8988T (cell line): ENCODE measurements at regions not wholly inside any gene's neighbourhood (a gene's known extent, or its start where the extent isn't known, plus 50 kb on each side); places are given as distances from the start of the nearest gene placed in this dataset.
A peak's percentile ranks its signal among the peaks of the same experiment; 100 is the strongest.

Experiments used
- DNase-seq: peaks from one replicate; pipeline ENCODE4 v3.0.0; 2011

DNA sequence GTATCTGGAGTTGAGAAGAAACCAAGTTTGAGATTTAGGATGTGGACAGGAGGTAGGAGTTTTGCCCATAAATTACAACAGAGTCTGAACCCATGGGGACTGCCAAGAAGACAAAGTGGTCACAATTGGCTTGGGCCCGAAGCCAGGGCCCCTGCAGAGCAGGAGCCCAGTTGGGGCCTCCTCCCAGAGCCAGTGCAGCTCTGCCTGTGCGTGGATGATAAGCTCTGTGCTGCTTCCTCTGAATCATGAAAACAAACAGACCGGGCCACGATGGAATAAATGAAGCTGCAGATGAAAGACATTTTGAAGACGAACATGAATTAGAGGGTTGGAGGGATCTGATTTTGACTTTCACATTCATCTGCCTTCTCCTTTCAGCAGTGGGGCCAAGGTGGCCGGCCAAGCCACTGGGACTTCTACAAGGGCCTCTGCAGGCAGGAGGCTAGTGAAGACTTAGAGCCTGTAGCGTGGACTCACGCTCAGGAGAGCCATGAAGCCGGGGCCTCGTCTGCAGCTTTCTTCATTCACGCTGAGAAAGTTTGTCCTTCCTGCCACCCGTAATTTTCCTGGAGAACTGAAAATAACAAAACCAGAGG lies 156.8 kb upstream of the LYZL1 start:
- no peak for DNase-seq

DNA sequence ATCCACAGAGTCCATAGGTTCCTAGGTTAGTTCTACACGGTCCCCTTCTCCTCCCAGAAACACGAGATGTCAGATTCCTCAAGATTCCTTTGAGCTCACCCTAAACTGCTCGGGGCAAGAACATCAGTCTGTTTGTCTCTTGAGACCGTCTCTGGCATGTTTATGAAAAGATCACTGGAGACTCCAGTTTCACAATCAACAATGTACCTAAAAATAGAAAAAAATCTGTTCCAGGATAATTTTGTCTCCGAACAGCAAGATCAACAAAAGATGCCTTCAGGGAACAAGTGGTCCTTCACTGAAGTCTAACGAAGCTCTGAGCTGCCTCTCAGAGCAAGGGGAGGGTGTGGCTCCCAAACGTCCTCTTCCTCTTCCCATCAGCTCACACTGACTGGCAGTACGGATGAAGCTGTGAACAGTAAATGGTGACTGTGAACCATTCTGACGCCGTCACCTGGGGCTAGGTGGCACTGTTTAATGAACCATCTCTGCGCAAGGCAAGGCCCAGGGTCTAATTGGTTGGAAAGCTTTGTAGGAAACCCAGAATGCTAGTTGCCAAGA lies 156.2 kb upstream of the LYZL1 start:
- no peak for DNase-seq

DNA sequence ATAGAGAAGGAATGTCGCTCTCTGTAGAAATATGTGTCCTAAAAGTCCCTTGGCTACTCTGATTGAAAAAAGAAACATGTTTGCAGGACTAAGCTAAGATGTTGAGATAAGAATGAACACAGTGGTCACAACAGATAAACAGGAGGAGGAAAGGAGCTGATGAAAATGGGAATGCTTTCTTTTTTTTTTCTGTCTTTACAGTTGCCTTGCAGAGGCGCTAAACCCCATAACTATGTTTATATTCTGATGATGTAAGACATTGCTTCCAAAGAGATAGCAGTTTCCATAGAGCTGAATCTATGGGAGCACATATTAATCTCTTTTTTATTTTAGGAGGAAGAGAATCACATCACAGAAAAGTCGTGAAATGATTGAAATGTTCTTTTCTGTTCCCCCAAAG lies 153.5 kb upstream of the LYZL1 start:
- DNase-seq, result no peak

DNA sequence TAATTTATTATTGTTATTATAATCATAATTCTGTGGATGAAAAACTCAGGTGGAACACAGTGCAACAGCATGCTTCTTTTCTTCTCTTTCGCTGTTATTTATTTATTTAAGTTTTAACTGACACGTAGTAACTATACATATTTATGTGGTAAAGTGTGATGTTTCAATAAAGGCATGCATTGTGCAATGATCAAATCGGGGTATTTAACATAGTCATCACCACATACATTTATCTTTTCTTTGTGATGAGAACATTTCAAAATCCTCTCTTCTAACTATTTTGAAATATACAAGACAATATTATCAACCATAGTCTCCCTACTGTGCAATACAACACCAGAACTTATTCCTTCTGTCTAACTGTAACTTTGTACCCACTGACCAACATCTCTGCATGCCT lies 152.5 kb upstream of the LYZL1 start:
- no peak for DNase-seq

DNA sequence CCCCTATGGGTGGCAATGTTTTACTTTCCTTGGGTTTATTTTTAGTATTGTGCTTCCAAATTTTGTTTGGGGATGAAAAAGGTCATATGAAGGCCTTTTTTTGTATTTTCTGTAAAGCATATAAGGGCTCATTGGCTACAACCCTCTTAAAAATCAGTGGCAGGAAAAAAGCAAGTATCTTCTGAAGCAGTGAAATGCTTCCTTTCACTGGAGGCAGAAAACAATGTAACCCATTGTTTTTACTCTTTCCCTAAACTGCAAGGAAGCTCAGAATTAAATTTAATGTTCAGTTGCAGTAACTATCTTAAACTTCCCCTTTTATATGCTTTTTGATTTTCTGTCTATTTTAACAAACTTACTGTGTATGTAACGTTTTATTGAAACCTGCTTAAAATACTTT lies 148.7 kb upstream of the LYZL1 start:
- no peak for DNase-seq

DNA sequence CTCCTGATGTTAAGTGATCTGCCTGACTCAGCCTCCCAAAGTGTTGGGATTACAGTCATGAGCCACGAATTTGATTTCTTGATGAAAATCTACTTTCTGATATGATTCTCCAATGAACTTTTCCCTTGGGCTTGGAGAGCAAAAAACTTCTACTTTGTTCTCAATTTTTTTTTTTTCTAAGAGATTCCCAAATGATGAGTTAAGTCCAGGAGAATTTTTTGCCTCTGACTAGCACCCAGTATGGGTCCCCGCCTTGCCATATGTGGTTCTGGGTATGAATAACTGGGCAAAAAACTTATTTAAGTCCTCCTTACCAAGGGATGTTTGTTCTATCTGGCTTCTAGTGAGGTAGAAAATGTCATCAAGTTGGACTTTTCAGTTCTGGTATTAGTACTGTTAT lies 147.9 kb upstream of the LYZL1 start:
- DNase-seq, result no peak

DNA sequence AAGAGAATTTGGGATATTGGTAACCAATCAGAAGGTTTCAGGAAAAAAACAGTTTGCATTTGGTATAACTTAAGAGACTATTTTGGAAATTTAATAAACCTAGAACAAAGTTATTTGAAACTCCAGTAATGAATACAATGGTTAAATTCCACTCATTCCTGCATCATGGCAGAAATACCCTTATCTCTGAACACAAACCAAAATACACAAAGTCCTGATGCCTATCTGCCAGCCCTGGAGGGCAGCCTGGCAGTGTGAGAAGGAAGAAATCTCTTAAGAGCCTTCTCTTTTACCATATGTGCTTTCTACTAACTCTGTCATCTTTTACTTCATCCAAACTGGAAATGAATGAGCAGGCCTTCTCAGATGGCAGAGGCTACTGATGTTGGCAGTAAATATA lies 147.1 kb upstream of the LYZL1 start:
- no peak for DNase-seq

DNA sequence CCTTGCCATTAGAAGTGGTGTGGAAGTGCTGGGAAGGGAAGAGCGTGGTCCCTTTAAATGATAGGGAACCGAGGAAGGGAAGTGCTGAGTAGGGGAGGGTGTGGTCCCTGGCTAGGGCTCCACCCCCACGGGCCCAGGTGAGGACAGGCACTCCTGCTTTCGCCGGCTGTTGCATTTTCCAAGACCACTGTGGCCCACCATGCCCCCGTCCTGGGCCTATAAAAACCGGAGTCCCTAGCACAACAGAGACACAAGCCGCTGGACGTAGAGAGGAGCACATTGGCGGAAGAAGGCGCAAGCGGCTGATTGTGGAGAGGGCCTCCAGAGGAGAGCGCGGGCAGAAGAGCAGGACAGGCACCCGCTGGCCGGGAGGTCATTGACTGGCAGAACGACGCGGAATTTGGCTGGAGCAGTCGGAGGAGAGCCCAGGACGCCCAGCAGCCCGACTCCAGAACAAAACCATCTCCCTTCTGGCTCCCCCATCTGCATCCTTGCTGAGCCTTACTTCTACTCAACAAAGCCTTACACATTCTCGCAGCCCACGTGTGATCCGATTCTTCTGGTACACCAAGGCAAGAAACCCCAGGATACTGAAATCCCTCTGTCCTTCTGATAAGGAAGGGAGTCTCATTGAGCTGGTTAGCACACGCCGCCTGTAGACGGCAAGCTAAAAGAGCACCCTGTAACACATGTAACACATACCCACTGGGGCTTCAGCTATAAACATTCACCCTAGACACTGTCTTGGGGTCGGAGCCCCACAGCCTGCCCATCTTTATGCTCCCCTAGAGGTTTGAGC lies 146.2 kb upstream of the LYZL1 start:
- no peak for DNase-seq

DNA sequence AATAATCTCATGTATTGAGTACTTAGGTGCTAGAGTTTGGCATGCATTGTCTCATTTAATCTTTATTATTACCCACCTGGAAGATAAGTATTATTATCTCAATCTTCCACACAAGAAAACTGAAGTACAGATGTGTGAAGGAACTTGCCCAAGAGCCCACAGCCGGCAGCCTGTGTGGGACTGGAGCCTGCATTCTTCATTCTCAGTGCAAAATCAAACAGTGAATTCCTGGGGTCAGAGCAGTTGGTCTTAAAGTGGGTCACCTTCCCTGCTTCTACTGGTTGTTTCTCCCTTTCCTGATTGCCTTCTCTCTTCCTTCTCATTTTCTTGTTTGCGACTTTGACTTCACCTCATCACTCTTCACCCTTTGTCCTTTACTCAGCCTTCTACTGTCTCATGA lies 144.7 kb upstream of the LYZL1 start:
- no peak for DNase-seq

DNA sequence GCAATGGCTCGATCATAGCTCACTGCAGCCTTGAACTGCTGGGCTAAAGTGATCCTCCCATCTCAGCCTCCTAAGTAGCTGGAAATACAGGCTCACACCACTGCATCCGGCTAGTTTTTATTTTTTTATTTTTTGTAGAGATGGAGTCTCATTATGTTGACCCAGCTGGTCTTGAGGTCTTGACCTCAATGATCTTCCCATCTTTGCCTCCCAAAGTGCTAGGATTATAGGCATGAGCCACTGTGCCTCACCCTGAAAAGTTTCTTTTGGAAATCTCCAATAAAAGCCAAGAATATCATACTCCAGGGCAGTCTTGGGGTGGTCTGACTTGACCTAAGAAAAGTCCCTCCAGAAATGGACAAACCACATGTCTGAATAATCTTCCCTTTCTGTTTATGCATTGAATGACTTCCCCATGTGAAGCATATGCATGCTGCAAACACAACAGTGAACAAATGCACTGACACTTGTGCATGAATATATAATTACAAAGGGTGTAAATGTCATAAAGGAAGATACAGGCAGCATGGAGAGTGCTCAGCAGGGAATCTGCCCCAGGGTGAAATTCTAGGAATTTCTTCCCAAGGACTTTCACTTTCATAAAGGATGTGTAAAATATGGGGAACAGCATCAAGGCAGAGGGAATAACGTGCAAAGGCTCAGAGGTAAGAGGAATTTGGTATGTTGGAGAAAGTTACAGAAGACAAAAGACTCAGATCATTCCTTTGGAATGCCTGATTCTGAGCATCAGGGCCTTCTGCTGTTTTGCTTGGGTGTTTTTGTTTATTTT lies 142.4 kb upstream of the LYZL1 start:
- no peak for DNase-seq

DNA sequence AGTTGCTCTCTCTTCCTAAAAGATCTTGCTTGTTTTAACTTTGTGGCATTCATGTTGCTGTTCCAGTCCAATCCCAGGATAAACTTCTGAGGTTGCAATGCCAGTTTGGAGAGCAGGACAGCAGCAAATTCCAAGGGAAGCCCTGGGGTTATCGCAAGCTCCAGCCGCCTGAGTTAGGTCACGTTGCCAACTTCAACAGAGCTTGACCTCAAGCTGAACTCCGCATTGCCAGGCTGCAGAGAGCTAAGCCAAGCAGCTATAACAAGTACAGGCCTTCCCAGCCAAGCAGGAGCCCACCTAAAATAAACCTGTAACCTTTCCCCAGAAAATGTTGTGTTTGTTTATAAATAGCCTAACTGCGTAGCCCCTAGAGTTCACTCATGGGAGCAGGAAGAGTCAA lies 138.9 kb upstream of the LYZL1 start:
- DNase-seq, result no peak

DNA sequence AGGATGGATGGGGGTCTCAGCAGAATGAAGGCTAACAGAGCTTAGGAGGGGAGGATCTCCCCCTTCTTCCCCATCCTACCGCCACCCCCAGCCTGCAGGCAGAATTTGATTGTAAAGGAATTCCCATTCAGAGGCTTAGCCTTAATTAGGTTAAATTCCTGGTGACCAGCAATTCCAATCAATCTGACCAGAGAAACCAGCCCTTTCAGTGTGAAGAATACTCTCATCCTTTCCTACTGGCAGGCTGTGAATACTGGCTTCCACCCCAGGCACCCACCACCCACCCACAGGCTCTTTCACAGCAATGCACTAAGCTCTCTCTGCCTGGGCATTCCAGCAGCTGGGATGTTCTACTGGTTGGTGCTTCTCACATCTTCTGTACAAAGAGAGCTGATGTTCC lies 137.9 kb upstream of the LYZL1 start:
- no peak for DNase-seq

DNA sequence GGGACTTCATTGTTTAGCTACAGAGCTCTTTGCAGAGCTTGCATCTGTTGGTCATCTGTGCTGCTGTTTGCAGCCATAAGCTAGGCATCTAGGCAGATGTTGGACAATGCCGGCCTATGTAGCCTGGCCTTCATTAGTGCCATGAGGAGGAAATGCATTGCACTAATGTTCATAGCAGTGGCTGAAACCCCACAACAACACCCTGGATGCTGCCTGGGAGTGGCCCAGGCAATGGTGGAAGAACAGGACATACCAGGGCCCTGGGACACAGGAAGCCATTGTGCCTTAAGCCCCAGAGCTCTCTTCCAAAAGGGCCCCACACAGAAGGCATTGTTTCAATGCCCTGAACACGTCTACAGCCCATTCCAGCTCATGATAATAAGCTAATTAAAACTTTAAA lies 131.5 kb upstream of the LYZL1 start:
- no peak for DNase-seq

DNA sequence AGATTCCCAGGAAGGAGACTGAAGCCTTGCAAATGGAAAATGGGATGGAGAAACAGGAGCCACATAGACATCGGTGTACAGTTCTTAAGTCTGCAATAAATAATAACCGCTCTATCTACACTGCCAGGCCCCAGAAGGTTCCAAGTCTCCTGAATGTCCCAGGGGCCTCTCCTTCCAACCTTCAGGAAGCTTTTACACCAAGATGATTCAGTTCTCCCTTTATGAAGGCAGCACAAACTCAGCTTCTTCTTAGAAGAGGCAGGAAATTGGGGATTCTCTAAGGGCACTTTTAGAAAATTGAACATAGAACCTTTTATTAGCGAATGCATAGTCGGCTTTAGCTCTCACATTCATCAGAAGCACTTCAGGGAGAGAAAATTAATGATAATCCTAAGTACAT lies 130.8 kb upstream of the LYZL1 start:
- no peak for DNase-seq

DNA sequence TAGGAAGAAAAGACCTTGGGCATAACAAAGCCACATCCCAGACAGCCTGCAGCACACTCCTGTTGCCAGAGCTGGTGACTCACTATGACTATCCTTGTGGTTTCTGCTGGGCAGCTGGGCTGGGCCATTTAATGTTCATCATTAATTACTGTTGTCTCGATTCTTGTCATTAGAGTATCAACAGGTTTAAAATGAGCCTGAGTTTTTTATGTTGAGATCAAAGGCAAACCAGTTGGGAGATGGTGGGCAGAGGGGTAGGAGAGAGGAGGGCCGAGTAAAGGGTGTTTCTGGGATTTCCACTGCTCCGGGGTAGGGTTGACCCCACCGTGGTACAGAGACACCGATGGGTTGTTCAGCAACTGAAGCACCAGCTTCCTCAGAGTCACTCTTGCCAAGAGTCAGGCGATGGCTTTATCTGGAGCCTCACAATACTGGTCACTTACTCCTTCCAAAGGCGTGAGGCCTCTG lies 128.7 kb upstream of the LYZL1 start:
- DNase-seq, result peak; percentile 18

DNA sequence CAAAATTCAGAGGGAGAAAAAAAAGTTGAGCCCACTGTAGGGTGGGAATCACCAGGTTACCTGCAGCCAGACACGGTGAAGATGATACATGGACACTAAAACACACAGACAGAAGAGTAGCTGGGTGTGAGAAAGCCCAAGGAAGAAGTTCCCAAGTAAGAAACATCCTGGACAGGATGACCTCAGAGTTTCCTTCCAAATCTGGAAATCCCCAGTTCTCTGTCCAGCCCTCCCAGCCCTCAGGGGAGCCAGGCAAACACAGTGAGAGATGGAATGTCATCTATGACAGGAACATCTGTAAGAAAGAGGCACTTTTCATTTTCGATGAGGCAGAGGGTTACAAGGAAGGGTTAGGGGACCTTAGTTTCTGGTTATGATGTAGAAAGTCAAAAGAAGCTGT lies 125.1 kb upstream of the LYZL1 start:
- DNase-seq, result no peak

DNA sequence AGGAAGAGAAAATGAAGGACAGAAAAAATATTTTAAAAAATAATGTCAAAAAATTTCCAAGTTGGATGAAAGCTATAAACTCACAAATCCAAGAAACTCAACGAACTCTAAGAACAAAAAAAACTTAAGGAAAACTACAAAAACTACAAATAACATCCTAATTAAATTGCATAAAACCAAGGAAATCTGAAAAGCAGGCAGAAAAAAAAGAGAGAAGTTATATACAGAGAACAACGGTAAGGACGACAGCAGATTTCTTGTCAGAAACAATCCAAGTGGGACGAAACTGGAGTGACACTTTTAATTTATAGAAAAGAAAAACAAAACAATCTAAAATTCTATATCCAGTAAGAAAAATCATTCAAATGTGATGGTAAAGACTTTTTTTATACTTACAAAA lies 122.2 kb upstream of the LYZL1 start:
- no peak for DNase-seq

DNA sequence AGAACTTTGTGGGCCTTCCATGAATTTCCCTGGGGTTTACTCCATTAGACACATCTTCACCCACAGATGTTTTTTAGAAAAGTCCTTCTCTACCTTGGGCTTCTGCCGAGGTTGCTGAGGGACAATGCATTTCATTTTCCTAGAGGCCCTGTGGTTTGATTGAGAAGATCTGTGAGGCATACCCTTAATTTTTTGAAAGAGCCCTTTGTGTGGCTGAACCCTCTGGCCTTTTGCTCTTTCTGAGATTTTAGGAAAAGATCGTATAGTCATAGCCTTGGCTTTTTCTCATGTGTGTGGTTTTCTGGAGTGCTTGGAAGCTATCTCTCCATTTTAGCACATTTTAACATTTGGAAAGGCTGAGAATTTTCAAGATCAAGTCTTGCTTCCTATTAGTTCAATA lies 119.8 kb upstream of the LYZL1 start:
- no peak for DNase-seq

DNA sequence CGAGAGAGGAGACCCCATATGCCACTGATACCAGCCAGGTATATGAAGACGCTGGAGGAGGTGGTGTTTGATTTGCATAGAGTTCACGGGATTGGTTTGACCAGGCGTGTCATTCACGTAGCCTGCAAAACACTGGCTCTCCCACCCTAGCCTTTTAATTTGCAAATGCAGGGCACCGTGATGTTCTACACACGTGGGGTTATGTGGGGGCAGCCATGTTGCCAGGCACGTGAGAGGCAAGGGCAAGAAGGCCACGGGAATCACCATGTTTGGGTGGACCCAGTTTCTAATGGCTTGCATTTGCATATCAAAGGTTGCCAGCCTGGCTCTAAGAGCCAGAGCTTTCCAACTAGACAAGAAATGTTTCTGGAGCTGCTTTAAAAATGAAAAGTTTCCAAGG lies 117.2 kb upstream of the LYZL1 start:
- DNase-seq, result no peak

DNA sequence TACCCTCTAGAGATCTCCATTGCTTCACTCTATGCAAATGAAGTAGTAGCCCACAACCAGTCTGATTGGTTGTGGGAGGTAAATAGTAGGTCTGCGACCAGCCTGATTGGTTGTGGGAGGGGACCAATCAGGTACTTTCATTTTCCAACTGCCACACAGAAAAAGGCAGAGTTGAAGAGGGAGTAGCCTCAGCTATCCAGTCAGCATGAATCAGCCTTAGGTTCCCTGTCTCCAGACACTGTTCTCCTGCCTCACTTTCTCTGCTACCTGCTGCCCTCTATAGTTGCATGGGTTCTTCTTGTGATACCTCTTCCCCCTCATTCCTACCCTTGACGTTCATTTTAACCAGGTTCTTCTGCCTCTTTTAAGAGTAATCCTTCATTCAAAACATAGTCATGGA lies 114.5 kb upstream of the LYZL1 start:
- no peak for DNase-seq

DNA sequence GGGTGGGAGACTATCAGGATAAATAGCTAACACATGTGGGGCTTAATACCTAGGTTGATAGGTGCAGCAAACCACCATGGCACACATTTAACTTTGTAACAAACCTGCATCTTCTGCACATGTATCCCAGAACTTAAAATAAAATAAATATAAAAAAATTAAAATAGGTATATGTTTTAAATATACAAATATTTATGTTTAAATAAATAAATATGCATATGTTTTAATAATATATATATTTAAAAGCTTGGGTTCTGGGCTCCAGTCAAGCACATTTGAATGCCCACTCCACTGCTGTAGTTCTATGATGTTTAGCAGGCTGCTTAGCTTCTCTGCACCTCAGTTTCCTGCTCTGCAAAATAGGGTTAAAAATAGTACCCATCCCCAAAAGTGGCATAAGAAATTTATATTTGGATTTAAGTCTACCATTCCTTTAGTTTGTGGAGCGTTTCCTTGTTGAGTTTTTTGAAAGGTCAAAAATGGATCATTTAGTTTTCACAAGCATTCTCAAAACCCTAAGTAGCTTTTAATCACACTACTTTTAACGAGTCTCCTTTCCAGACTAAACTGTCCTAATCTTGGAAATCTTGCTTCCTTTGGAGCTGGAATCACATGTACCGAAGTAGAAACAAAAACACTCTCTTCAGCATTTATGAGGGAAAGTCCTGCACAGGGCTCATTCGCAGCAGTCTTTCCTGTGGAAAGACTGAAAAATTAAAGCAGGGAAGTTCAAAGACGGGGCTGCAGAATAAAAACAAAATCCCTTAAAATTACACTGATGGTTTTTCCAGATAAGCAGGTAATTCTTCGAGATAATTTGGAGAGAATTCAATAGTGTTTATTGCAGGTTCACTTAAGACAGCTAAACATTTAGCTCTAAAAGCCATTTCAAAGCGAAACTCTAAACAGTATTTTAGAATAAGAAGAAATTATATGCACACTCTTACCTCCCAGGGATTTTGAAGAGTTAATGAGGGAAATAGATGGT lies 111.7 kb upstream of the LYZL1 start:
- no peak for DNase-seq

DNA sequence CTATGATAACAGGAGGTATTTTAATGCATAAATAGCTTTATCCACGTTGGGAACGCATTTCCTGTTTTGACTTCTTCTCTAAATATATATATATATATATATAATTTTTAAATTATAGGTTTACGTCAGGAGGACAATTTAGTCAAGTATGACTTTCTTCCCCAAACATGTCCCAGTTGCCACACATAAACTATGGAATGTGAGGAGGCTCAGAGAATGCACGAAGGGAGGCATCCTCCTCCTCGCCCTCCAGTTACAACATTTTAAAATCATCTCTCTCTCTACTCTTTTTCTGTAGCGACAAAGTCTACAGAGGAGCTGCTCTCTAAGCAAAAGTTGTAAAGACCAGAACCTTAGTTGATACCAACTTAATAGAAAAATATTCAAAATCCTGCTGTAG lies 106.9 kb upstream of the LYZL1 start:
- no peak for DNase-seq
